ENCODE measurements at regions not wholly inside any gene's neighbourhood (a gene's known extent, or its start where the extent isn't known, plus 50 kb on each side); places are given as distances from the start of the nearest gene placed in this dataset.

- TF ChIP-seq CTCF (conservative IDR thresholded peaks at IDR 0.05; ENCODE audit: control insufficient read depth, insufficient read depth, low read depth, low read length), result no peak
- no peak overlapping the region for H3K4me3 ChIP-seq (ENCODE audit: control insufficient read depth, low read depth, low read length)
Observed at GRCh38 chr2:16466133-16466820, 199.4 kb downstream of the CYRIA start.

GRCh38 chr2:16464641-16465040 lies 201.0 kb downstream of the CYRIA start:
- H3K4me3 ChIP-seq (ENCODE audit: control insufficient read depth, low read depth, low read length), result no peak overlapping the region
- no peak for TF ChIP-seq CTCF (conservative IDR thresholded peaks at IDR 0.05; ENCODE audit: control insufficient read depth, insufficient read depth, low read depth, low read length)
- DNase-seq (ENCODE audit: low read depth), result no peak

More at GRCh38 chr2:16466133-16466820, 199.4 kb downstream of the CYRIA start:
- DNase-seq (ENCODE audit: low read depth), result no peak

- no peak for DNase-seq (ENCODE audit: low read depth)
- no peak for TF ChIP-seq CTCF (conservative IDR thresholded peaks at IDR 0.05; ENCODE audit: control insufficient read depth, insufficient read depth, low read depth, low read length)
- no peak overlapping the region for H3K4me3 ChIP-seq (ENCODE audit: control insufficient read depth, low read depth, low read length)
Observed at GRCh38 chr2:16462958-16463357, 202.7 kb downstream of the CYRIA start.

- no peak for DNase-seq (ENCODE audit: low read depth)
- H3K4me3 ChIP-seq (ENCODE audit: control insufficient read depth, low read depth, low read length), result no peak overlapping the region
- TF ChIP-seq CTCF (conservative IDR thresholded peaks at IDR 0.05; ENCODE audit: control insufficient read depth, insufficient read depth, low read depth, low read length), result no peak
Observed at GRCh38 chr2:16461672-16462071, 204.0 kb downstream of the CYRIA start.

- no peak for TF ChIP-seq CTCF (conservative IDR thresholded peaks at IDR 0.05; ENCODE audit: control insufficient read depth, insufficient read depth, low read depth, low read length)
- H3K4me3 ChIP-seq (ENCODE audit: control insufficient read depth, low read depth, low read length), result no peak overlapping the region
- DNase-seq (ENCODE audit: low read depth), result no peak
Observed at GRCh38 chr2:16459606-16460005, 206.0 kb downstream of the CYRIA start.

GRCh38 chr2:16454621-16455020 lies 211.0 kb downstream of the CYRIA start:
- no peak overlapping the region for H3K4me3 ChIP-seq (ENCODE audit: control insufficient read depth, low read depth, low read length)

More at GRCh38 chr2:16454621-16455020, 211.0 kb downstream of the CYRIA start:
- TF ChIP-seq CTCF (conservative IDR thresholded peaks at IDR 0.05; ENCODE audit: control insufficient read depth, insufficient read depth, low read depth, low read length), result no peak
- DNase-seq (ENCODE audit: low read depth), result no peak
